Stomach (tissue), 8 donors: ENCODE measurements at regions not wholly inside any gene's neighbourhood (a gene's known extent, or its start where the extent isn't known, plus 50 kb on each side); places are given as distances from the start of the nearest gene placed in this dataset.

ENCODE experiments used
- DNase-seq, 2 donors: peaks; one replicate each; pipeline versions ENCODE4 v3.0.0 to v3.0.0-alpha.2; 2013 to 2019
- H3K27ac ChIP-seq, 5 donors: fragments of 200-600 bp in 4 of 5; sonication (generic) in 4 of 5; one replicate each; pipeline ENCODE4 v1.5.1; 2013 to 2019; ENCODE audit warnings: mild to moderate bottlenecking in 1 of 5, moderate library complexity in 1 of 5
- H3K27me3 ChIP-seq, 3 donors: fragments of 200-600 bp; sonication (generic); one replicate each; pipeline ENCODE4 v1.5.1; 2017 to 2019; ENCODE audit warnings: mixed run types in 1 of 3
- H3K36me3 ChIP-seq, 4 donors: fragments of 200-600 bp; sonication (generic); 1 replicate in 3 of 4; 2 replicates in 1 of 4; pipeline ENCODE4 v1.5.1; 2016 to 2019
- H3K4me1 ChIP-seq, 4 donors: fragments of 200-600 bp; sonication (generic); one replicate each; pipeline ENCODE4 v1.5.1; 2016 to 2019
- H3K4me3 ChIP-seq, 4 donors: fragments of 200-600 bp; sonication (generic) in 3 of 4; one replicate each; pipeline ENCODE4 v1.5.1; 2016 to 2019; ENCODE audit warnings: mild to moderate bottlenecking in 1 of 4
- H3K9me3 ChIP-seq, 4 donors: fragments of 200-600 bp; sonication (generic); one replicate each; pipeline ENCODE4 v1.5.1; 2016 to 2019
- CTCF ChIP-seq, 7 experiments: fragments of 450-650 bp in 4 of 7; fragments of 200-600 bp in 3 of 7; sonication (generic) in 3 of 7; IDR thresholded peaks; one replicate each; pipeline ENCODE4 v1.5.1; 2016 to 2019; ENCODE audit warnings: antibody characterized with exemption in 7 of 7, control low read depth in 2 of 7, mild to moderate bottlenecking in 1 of 7
- EP300 ChIP-seq: sonication (generic); formaldehyde crosslinking; IDR thresholded peaks from one replicate; pipeline ENCODE4 v1.6.1; 2017; ENCODE audit warnings: antibody characterized with exemption
- POLR2A ChIP-seq, 4 donors: fragments of 450-650 bp; IDR thresholded peaks; one replicate each; pipeline ENCODE4 v1.6.1; 2016; ENCODE audit warnings: antibody characterized with exemption in 4 of 4, control low read depth in 2 of 4, mild to moderate bottlenecking in 1 of 4, moderate library complexity in 1 of 4
- POLR2AphosphoS5 ChIP-seq, 3 donors: sonication (generic); formaldehyde crosslinking; IDR thresholded peaks; one replicate each; pipeline ENCODE4 v1.6.1; 2016; ENCODE audit warnings: antibody characterized with exemption in 3 of 3
- WGBS, 5 donors: extraction: QIAGEN DNeasy Blood & Tissue Kit in 3 of 5; methylation state at CpG; one replicate each; pipeline versions ENCODE4 v1.1.5 to v1.1.7; 2013 to 2018; 5-methylcytosine and 5-hydroxymethylcytosine counted together
- intact Hi-C: fragments of 100-400 bp; cut with DNase I; formaldehyde crosslinking; loops from one replicate; pipeline ENCODE4 v1.15.1; 2023; ENCODE audit warnings: low total_unique reads
- donor health status: healthy with polysubstance abuse.
- donor health status: Bipolar disorder and iron deficiency.
- donor health status: healthy.

GRCh38 chrX:67104982-67105757 lies 438.7 kb upstream of the AR start:
- Histone ChIP-seq H3K9me3 (no peaks in the 10 kb centered on the region), H3K27me3 (no peaks in the 10 kb centered on the region), H3K36me3 (no peaks in the 10 kb centered on the region), H3K4me1 (no peaks in the 10 kb centered on the region), H3K4me3 (no peak overlapping the region), H3K27ac (no peak overlapping the region)
- WGBS, 5 donors: 49 to 65% (median 60%) methylated on average over 6 of the region's 6 CpGs
- no peak for TF ChIP-seq CTCF (IDR thresholded peaks at IDR 0.05)
- no peak for TF ChIP-seq POLR2AphosphoS5 (IDR thresholded peaks at IDR 0.05)
- TF ChIP-seq POLR2A (IDR thresholded peaks at IDR 0.05): no peak
- no peak for TF ChIP-seq EP300
- no peak for DNase-seq
- intact Hi-C loops: no loop called here

- 62 to 75% (median 72%) methylated on average over 6 of the region's 6 CpGs for WGBS, 5 donors
- no peaks in the 10 kb centered on the region for H3K4me1 ChIP-seq
- no peaks in the 10 kb centered on the region for H3K9me3 ChIP-seq
- no peak overlapping the region for H3K4me3 ChIP-seq
- H3K27ac ChIP-seq: no peak overlapping the region
- no peaks in the 10 kb centered on the region for H3K27me3 ChIP-seq
- TF ChIP-seq POLR2AphosphoS5 (IDR thresholded peaks at IDR 0.05) (no peak), POLR2A (IDR thresholded peaks at IDR 0.05) (no peak), EP300 (no peak), CTCF (IDR thresholded peaks at IDR 0.05) (no peak)
- intact Hi-C loops: no loop called here
- no peak for DNase-seq
- H3K36me3 ChIP-seq: no peaks in the 10 kb centered on the region
These were observed 443.6 kb upstream of the AR start for GRCh38 chrX:67100031-67100884.

- 83 to 93% (median 90%) methylated on average over 2 of the region's 2 CpGs for WGBS, 5 donors
- no peak overlapping the region for H3K4me3 ChIP-seq
These were observed 449.8 kb upstream of the AR start for GRCh38 chrX:67094061-67094460.

More at GRCh38 chrX:67094061-67094460, 449.8 kb upstream of the AR start:
- no peak overlapping the region for H3K27ac ChIP-seq
- DNase-seq: no peak
- H3K27me3 ChIP-seq: no peaks in the 10 kb centered on the region
- no peak for TF ChIP-seq EP300
- TF ChIP-seq POLR2AphosphoS5 (IDR thresholded peaks at IDR 0.05): no peak
- no peak for TF ChIP-seq CTCF (IDR thresholded peaks at IDR 0.05)
- TF ChIP-seq POLR2A (IDR thresholded peaks at IDR 0.05): no peak
- H3K4me1 ChIP-seq: no peaks in the 10 kb centered on the region
- H3K36me3 ChIP-seq: no peaks in the 10 kb centered on the region
- intact Hi-C loops: no loop called here
- peaks cover 0 to 5% (median under 1%) of the 10 kb centered on the region in 4 donors for H3K9me3 ChIP-seq
